ENCODE measurements at regions not wholly inside any gene's neighbourhood (a gene's known extent, or its start where the extent isn't known, plus 50 kb on each side); places are given as distances from the start of the nearest gene placed in this dataset.

DNA sequence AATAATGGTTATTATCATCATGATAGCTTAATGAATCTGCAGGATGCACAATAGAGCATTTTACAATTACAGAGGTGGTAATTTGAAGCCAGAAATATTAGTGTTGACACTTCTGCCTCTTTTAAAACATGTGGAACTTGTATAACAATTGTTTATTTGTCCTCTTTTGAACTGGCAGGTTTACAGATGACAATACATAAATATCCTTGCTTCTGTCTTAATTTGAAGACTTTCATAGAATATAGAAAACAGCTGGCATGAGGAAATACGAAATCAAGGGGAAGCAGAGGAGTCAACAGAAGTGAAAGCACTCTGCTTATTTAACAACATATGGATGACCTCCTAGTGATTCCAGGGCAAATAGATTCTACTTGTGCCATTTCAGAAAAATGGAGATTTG, 270.5 kb upstream of the SGO1 start:
- TF ChIP-seq ZNF707 (tag by site-specific recombination; IDR thresholded peaks at IDR 0.05) (no peak), ZNF670 (tag by site-specific recombination; IDR thresholded peaks at IDR 0.05; ENCODE audit: low read depth) (no peak), ZBTB21 (tag by site-specific recombination; IDR thresholded peaks at IDR 0.05) (no peak), ZNF169 (tag by site-specific recombination; IDR thresholded peaks at IDR 0.05) (no peak), ZFHX2 (tag by site-specific recombination; conservative IDR thresholded peaks at IDR 0.05) (no peak), ZNF558 (tag by site-specific recombination; IDR thresholded peaks at IDR 0.05) (no peak)
- TF ChIP-seq, protein P1, sequence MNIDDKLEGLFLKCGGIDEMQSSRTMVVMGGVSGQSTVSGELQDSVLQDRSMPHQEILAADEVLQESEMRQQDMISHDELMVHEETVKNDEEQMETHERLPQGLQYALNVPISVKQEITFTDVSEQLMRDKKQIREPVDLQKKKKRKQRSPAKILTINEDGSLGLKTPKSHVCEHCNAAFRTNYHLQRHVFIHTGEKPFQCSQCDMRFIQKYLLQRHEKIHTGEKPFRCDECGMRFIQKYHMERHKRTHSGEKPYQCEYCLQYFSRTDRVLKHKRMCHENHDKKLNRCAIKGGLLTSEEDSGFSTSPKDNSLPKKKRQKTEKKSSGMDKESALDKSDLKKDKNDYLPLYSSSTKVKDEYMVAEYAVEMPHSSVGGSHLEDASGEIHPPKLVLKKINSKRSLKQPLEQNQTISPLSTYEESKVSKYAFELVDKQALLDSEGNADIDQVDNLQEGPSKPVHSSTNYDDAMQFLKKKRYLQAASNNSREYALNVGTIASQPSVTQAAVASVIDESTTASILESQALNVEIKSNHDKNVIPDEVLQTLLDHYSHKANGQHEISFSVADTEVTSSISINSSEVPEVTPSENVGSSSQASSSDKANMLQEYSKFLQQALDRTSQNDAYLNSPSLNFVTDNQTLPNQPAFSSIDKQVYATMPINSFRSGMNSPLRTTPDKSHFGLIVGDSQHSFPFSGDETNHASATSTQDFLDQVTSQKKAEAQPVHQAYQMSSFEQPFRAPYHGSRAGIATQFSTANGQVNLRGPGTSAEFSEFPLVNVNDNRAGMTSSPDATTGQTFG (tag by site-specific recombination; IDR thresholded peaks at IDR 0.05; ENCODE audit: borderline replicate concordance): no peak
- TF ChIP-seq, protein P2, sequence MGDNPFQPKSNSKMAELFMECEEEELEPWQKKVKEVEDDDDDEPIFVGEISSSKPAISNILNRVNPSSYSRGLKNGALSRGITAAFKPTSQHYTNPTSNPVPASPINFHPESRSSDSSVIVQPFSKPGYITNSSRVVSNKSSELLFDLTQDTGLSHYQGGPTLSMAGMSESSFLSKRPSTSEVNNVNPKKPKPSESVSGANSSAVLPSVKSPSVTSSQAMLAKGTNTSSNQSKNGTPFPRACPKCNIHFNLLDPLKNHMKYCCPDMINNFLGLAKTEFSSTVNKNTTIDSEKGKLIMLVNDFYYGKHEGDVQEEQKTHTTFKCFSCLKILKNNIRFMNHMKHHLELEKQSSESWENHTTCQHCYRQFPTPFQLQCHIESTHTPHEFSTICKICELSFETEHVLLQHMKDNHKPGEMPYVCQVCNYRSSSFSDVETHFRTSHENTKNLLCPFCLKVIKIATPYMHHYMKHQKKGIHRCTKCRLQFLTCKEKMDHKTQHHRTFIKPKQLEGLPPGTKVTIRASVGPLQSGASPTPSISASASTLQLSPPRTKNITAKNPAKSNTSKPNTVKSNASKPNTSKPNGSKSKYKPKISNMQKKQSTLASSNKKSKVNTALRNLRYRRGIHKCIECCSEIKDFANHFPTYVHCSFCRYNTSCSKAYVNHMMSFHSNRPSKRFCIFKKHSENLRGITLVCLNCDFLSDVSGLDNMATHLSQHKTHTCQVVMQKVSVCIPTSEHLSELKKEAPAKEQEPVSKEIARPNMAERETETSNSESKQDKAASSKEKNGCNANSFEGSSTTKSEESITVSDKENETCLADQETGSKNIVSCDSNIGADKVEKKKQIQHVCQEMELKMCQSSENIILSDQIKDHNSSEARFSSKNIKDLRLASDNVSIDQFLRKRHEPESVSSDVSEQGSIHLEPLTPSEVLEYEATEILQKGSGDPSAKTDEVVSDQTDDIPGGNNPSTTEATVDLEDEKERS (tag by site-specific recombination; IDR thresholded peaks at IDR 0.05): no peak
- Histone ChIP-seq H3K4me3 (ENCODE audit: low read depth, low read length) (no peak overlapping the region), H3K27ac (ENCODE audit: extremely low read depth, low read depth, low read length) (no peak overlapping the region), H3K36me3 (ENCODE audit: control insufficient read depth in 2 of 2, insufficient read depth in 1 of 2, low read length in 2 of 2) (no peaks in the 10 kb centered on the region), H3K4me1 (ENCODE audit: control insufficient read depth, insufficient read depth, low read length) (no peaks in the 10 kb centered on the region), H3K9me3 (ENCODE audit: control insufficient read depth, insufficient read depth, low read depth, low read length) (no peaks in the 10 kb centered on the region)
- POLR2A ChIA-PET: no interaction called here
- CTCF ChIA-PET: no interaction called here

DNA sequence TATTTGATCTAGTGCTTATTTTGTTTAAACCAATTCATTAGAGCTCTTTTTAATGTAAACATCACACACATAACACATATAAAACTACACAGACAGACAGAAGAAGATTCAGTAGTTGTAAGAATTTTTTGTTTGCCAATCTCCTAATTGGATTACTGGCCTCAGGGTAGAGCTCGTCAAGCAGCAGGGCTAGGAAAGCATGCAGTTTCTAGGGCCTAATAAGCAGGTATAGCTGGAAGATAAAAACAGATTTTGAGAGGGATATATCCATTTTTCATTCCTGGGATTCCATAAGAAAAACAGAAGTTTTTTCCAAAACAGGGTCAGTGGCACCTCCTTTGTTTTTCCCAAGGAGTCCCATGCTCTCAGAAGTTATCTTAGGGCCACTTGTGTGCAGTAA, 265.2 kb upstream of the SGO1 start:
- ChIA-PET POLR2A (no interaction called here), CTCF (interaction anchor here (0.6 kb wide), 1 partner anchor 453 kb away, joined by 4 read pairs; no protein-coding TSS in a partner anchor)
- TF ChIP-seq, protein P3, sequence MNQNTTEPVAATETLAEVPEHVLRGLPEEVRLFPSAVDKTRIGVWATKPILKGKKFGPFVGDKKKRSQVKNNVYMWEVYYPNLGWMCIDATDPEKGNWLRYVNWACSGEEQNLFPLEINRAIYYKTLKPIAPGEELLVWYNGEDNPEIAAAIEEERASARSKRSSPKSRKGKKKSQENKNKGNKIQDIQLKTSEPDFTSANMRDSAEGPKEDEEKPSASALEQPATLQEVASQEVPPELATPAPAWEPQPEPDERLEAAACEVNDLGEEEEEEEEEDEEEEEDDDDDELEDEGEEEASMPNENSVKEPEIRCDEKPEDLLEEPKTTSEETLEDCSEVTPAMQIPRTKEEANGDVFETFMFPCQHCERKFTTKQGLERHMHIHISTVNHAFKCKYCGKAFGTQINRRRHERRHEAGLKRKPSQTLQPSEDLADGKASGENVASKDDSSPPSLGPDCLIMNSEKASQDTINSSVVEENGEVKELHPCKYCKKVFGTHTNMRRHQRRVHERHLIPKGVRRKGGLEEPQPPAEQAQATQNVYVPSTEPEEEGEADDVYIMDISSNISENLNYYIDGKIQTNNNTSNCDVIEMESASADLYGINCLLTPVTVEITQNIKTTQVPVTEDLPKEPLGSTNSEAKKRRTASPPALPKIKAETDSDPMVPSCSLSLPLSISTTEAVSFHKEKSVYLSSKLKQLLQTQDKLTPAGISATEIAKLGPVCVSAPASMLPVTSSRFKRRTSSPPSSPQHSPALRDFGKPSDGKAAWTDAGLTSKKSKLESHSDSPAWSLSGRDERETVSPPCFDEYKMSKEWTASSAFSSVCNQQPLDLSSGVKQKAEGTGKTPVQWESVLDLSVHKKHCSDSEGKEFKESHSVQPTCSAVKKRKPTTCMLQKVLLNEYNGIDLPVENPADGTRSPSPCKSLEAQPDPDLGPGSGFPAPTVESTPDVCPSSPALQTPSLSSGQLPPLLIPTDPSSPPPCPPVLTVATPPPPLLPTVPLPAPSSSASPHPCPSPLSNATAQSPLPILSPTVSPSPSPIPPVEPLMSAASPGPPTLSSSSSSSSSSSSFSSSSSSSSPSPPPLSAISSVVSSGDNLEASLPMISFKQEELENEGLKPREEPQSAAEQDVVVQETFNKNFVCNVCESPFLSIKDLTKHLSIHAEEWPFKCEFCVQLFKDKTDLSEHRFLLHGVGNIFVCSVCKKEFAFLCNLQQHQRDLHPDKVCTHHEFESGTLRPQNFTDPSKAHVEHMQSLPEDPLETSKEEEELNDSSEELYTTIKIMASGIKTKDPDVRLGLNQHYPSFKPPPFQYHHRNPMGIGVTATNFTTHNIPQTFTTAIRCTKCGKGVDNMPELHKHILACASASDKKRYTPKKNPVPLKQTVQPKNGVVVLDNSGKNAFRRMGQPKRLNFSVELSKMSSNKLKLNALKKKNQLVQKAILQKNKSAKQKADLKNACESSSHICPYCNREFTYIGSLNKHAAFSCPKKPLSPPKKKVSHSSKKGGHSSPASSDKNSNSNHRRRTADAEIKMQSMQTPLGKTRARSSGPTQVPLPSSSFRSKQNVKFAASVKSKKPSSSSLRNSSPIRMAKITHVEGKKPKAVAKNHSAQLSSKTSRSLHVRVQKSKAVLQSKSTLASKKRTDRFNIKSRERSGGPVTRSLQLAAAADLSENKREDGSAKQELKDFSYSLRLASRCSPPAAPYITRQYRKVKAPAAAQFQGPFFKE (tag by site-specific recombination; IDR thresholded peaks at IDR 0.05; ENCODE audit: borderline replicate concordance): no peak
- TF ChIP-seq ZIC2 (tag by site-specific recombination; IDR thresholded peaks at IDR 0.05) (no peak), ZNF266 (tag by site-specific recombination; IDR thresholded peaks at IDR 0.05; ENCODE audit: low read depth) (no peak), ZNF791 (tag by site-specific recombination; IDR thresholded peaks at IDR 0.05) (no peak), ZNF433 (tag by site-specific recombination; IDR thresholded peaks at IDR 0.05; ENCODE audit: low read depth) (no peak), ZNF391 (tag by site-specific recombination; IDR thresholded peaks at IDR 0.05; ENCODE audit: borderline replicate concordance, low read depth) (no peak), ZNF660 (tag by site-specific recombination; IDR thresholded peaks at IDR 0.05) (no peak), RBAK (tag by site-specific recombination; IDR thresholded peaks at IDR 0.05) (no peak), ZNF837 (tag by site-specific recombination; IDR thresholded peaks at IDR 0.05) (no peak), ZNF292 (tag by site-specific recombination; IDR thresholded peaks at IDR 0.05; ENCODE audit: borderline replicate concordance, low read depth) (no peak)
- H3K9me3 ChIP-seq (ENCODE audit: control insufficient read depth, insufficient read depth, low read depth, low read length): no peaks in the 10 kb centered on the region
- H3K27ac ChIP-seq (ENCODE audit: extremely low read depth, low read depth, low read length): no peak overlapping the region
- H3K36me3 ChIP-seq (ENCODE audit: control insufficient read depth in 2 of 2, insufficient read depth in 1 of 2, low read length in 2 of 2): no peaks in the 10 kb centered on the region
- no peak overlapping the region for H3K4me3 ChIP-seq (ENCODE audit: low read depth, low read length)
- no peaks in the 10 kb centered on the region for H3K4me1 ChIP-seq (ENCODE audit: control insufficient read depth, insufficient read depth, low read length)
